Fibroblast of the conjunctiva (primary cell): ENCODE measurements at regions not wholly inside any gene's neighbourhood (a gene's known extent, or its start where the extent isn't known, plus 50 kb on each side); places are given as distances from the start of the nearest gene placed in this dataset.
"Not testable (repeated sequence)": the region's sequence is repeated elsewhere in the genome, so short reads cannot be mapped to it uniquely, and the experiment has no call there.

Source experiments
- DNase-seq: peaks from one replicate; pipeline ENCODE4 v3.0.0-alpha.2; 2010; ENCODE audit warnings: low read depth

DNA sequence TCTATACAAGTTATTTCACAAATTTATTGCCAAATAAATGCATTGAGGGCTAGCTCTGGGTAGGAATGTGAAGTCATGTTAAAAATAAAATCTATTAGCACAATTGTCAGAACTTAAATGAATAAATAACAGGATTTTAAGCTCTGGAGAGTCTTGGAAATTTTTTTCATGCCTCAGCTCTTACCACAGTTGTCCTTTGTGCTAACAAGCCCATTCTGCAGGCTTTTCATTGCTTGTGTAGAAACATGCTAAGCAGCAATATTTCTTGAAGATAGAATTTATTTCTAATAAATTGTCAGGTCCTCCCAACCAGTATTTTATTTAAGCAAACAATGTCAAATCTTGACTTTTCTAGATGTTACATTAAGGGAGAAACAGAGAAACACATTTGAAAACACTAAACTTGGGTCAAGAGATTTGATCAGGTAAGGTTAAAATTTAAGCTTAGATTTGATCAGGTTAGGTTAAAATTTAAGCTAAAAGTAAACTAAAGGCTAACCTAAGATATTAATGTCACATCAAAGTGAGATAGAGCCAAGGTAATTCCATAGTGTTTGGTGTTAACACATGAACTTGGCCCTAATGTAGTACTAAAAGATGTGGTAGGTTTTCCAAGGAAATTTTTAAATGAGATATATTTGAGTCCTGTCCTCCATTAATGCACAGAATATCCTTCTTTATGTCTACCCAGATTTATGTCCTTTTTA is 179.1 kb upstream of the IL1RAPL1 start:
- DNase-seq: no peak

DNA sequence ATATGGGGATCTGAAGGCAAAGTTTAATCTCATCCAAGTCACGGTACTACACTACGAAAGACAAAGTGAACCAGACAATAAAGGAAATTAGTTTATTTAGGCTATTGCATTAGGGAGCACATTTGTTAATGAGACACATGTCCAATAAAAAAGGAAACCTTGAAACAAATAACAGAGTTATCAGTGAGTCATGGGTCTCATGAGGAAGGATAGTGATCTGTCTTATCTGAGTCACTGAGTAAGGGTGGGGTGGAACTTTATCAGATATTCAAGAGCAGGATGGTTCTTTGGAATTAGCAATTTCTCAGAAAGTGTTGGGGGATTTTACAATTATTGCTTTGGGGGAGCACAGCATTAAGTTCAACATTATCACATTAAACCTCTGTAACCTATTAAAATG is 188.9 kb upstream of the IL1RAPL1 start:
- DNase-seq: no peak

DNA sequence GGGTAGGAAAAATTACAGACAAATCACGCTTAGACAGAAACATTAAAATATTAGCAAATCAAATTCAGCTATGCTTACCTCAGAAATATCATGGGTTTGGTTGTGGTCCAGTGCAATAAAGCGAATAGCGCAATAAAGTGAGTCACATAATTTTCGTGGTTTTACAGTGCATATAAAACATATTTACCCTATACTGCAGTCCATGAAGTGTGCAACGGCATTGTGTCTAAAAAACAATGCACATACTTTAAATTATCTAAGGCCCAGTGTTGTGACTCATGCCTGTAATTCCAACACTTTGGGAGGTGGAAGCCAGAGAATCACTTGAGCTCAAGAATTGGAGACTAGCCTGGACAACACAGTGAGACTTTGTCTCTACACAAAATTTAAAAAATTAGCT is 195.7 kb upstream of the IL1RAPL1 start:
- no peak for DNase-seq

DNA sequence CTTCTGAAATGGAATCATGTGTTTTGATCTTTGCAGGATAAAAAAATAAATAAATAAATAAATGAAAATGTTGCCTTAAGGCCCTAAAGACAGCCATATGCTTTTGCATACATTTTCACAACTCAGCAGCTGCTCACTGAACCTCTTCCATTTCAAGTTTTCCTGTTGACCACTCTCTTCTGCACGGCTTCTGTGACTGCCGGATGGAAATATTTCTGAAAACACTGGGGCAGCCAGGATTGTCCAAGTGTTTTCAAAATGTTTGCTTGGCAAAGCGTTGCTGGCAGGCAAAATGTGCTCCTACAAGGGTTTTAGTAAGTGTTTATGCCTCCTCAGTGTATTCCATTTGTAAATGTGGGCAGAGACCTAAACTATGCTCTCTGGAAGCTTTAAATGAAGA is 208.1 kb upstream of the IL1RAPL1 start:
- no peak for DNase-seq

DNA sequence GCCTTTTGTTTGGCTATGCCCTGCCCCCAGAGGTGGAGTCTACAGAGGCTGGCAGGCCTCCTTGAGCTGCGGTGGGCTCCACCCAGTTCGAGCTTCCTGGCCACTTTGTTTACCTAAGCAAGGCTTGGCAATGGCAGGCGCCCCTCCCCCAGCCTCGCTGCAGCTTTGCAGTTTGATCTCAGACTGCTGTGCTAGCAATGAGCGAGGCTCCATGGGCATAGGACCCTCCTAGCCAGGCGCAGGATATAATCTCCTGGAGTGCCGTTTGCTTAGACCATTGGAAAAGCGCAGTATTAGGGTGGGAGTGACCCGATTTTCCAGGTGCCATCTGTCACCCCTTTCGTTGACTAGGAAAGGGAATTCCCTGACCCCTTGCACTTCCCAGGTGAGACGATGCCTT is 219.6 kb upstream of the IL1RAPL1 start:
- not testable (repeated sequence) for DNase-seq

DNA sequence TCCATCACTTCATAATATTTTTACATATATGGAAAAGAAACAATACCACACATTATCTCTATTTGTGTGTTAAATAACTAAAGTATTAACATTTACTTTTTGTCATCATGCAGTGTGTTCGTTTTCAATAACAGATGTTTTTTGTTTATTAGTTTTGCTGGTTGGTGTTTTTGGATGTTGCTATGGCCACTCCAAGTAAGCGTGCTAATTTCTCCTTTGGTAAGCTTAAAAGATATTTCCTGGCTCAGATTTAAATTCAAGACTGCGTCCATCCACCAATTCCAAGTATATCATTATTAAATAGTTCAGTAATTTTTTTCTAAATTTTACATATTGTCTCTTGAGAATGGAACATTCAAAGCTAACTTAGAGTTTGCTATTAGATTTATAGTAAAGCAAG is 235.4 kb upstream of the IL1RAPL1 start:
- no peak for DNase-seq

DNA sequence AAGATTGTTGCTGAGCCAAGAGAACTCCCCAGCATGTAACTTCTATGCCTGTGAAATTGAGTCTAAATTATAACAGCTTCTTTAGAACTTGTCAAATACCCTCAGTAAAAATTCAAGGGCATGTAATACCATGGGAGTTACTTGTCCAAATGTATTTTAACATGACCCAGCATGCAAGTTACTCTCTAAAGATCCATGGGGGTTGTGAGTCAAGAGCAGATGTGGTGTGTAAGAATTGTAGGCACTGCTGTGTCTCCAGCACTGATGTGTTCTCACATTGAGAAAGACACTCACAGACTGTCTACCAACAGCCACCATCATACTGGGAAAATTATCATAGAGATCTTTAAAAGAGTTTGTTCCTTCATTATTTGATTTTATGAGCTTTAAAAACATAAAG is 237.4 kb upstream of the IL1RAPL1 start:
- DNase-seq: no peak

DNA sequence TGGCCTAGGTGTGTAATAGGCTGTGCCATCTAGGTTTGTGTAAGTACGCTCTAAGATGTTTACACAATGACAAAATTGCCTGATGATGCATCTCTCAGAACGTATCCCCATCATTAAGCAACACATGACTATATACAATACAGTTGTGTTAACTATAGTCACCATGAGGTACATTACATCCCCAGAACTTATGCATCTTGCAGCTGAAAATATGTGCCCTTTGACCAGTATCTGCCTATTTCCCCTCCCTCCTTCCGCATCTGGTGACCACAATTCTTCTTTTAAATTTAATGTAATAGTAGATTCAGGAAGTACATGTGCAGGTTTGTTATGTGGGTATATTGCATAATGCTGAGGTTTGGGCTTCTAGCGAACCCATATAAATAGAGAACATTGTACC is 239.8 kb upstream of the IL1RAPL1 start:
- DNase-seq: no peak

DNA sequence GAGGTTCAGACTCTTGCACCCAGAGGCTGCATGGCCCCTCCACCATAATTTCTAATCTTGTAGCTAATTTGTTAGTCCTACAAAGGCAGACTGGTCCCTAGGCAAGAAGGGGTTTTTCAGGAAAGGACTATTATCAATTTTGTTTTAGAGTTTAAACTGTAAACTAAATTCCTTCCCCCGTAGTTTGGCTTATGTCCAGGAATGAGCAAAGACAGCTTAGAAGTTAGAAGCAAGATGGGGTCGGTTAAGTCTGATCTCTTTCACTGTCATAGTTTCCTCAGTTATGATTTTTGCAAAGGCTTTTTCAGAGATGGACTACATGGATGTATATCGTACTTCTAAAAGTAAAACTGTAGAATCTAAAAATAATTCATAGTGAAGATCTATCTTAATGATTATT is 258.1 kb upstream of the IL1RAPL1 start:
- no peak for DNase-seq

DNA sequence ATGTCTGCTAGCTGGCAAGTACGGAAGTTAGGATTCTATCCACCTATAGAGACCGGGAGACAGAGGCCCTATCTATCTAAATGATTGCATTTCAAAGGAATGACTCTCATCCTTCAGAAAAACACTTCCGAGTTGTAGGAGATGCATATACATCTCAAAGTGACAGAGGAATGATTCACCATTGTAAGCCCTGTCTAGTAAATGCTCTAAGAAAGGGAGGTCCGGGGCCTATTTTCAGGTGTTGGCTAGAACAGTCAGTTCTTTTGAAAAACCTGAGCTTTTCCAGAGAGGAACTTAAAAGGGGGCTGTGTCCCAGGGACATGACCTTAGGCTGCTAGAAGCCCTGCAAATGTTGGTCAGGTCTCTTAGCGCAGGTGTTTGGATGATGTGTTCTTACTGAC is 262.9 kb upstream of the IL1RAPL1 start:
- DNase-seq: no peak

DNA sequence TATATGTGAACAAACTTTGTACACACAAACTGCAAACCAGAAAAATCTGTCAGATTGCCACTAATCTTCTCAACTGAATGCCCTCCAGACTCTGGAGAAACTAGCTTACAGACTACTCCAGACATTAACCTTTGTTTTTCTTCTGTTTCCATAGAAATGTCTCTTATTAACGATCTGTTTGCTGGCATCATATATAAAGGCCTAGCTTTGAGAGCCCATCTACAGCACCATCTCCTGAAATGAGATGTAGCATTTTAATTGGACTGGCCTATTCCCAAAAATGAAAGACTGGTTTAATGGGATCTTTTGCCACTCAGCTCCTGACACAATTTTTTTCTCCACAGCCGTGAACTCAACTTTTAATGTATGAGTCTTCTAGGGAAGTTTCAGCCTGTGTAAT is 266.0 kb upstream of the IL1RAPL1 start:
- no peak for DNase-seq

DNA sequence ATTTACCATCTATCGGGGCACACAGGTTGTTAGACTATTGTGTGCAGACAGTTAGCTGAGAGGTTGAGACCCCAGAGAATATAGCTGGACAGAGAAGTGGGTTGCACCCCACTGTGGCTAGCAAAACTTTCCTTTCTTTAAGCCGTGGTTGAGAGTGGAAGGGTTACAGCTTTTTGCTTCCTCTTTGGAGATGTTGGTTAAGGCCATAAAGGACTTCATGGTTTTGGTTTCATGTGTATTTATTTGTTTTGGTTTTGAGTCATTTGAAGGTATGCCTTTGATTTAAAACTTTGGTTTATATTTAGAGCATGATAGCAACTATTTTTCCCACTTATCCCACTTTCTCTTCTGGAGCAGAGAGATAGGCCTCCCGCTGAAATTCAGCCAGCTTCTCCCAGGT is 274.3 kb upstream of the IL1RAPL1 start:
- no peak for DNase-seq

DNA sequence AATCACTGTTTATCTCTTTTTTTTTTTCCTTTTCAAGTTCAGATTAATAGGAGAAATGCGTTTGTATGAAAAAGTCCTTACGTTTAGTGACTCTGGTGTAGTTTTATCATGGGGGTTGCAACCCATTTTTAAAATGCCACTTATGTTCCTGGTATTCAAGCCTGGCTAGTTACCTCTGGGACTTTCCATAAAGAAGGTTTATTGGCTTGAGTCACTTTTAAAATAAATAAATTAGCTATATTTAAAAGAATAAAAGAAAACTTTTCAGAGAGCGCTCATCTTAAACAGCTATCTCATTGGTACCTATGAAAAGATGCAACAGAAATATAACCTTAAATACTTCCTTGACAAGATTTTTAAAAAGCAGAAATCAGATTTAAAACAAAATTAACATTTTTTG is 275.0 kb upstream of the IL1RAPL1 start:
- no peak for DNase-seq

DNA sequence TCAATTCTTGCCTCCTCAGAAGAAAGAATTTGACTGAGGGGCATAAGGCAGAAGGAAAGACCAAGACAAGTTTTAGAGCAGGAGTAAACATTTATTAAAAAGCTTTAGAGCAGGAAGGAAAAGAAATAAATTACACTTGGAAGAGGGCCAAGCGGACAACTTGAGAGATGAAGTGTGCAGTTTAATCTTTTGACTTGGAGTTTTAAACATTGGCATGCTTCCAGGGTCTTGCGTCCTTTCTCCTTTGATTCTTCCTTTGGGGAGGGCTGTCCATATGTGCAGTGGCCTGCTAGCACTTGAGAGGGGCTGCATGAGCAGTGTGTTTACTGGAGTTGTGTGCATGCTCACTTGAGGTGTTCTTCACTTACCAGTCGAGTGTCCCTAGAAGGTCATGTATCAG is 275.8 kb upstream of the IL1RAPL1 start:
- no peak for DNase-seq

DNA sequence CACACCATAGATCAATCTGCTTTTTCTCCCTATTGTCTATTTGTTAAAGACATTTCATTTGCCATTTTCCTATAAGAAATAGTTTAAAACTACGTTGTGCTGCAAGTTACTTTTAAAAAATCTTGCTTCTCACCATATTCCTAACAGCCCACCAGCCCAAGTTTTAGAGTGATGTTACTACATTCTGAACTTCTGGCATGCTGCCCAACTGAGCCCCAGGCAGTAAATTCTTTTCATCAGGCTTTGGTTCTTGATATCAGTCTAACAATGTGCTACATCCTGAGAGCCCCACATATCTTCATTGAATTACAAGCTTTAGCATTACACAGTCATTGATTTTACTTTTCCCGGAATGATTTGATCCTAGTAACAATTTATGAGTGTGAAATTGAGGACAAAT is 283.8 kb upstream of the IL1RAPL1 start:
- DNase-seq: no peak

DNA sequence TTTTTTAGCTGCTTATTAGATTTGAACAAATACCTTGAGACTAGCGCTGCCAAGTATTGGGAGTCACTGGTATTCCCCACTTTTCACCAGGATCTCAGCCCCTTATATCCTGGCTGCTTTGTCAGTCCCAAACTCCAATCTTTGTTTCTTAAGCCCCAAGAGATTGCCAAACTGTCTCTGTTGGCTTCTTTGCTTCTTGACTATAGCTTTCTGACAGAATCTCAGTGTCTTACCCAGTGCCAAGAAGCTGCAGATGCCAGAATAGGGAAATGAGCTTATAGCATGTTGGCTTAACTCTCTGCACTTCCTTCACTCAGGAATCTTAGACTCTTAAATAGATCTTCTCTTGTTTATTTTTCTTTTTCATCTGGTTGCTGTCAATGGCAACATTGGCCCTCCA is 297.5 kb upstream of the DCAF8L1 start:
- no peak for DNase-seq

DNA sequence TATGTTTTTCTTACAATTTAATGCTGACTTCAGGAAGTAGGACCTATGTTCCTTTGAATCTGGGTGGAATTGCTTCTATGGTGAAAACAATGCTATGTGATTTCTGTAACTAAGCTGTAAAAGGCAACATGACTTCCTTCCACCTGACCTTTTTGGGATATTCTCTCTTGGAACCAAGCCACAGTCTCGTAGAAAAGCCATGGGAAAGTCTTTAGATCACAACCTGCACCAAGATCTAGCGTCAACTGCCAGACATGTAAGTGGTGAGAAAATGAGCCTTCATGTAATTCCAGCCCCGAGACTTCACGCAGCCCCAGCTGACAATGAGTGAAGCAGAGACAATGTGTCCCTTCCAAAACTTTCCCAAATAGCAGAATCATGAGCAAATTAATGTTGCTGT is 297.0 kb upstream of the DCAF8L1 start:
- DNase-seq: no peak

DNA sequence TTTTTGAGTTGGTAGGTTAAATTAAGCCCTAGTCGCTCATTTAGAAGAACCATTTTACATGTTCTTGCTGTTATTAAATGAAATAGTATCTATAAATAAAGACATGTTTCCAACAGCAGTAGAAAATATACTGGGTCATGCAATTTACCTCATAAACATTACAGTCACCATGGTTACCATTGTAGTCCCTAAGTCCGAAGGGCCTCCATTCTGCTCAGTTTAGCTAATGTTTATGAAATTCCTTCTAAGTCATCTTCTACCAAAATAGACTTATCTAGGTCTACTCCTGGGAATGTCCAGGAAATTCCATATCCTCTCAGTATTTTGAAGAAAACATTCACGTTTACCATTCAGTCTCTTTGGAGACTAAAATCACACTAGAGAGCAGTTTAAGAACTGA is 292.5 kb upstream of the DCAF8L1 start:
- DNase-seq: no peak

DNA sequence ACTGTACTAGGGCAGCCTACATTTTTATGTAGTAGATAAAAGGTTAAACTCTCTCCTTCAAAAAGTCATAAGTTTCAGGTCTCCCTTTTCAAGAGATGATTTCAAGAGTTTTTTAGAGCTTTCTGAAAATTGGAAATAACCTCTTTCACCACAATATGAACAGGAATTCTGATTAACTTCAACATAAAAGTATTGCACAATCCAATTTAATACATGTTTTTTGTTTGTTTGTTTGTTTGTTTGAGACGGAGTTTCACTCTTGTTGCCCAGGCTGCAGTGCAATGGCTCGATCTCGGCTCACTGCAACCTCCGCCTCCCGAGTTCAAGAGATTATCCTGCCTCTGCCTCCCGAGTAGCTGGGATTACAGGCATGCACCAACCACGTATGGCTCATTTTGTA is 265.4 kb upstream of the DCAF8L1 start:
- no peak for DNase-seq

DNA sequence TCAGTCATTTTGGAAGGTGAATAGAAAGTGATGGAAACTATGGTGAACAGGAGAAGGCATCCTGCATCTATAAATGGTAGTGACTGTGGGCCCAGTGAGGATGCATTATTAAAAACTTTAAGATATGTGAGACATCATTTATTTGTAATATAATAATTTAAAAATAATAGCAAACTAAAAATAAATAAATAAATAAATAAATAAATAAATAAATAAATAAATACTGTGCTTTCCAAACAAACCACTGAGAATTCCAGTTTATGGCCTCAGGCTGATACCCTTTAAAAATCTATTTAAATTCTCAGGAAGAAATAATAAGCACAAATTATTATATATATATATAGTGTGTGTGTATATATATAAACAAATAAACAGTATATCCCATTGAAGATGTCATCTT is 248.0 kb upstream of the DCAF8L1 start:
- DNase-seq: no peak

DNA sequence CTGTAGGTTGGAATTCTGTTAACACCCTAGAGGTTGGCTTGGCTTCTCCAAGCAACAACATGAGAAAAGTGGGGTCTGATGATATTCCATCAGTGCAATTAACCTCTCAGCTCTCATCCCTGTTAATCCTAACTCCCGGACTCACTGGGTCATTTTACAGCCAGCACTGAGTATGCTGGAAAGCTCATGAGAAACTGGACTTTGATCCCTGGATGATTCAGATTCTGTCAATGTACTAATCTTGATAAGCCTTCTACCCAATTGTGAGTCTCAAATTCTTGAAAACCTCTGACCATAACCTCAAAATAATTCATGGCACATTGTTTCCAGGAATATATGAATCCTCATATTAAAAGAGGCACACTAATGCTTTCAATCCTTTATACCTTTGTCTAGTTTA is 244.3 kb upstream of the DCAF8L1 start:
- DNase-seq: no peak

DNA sequence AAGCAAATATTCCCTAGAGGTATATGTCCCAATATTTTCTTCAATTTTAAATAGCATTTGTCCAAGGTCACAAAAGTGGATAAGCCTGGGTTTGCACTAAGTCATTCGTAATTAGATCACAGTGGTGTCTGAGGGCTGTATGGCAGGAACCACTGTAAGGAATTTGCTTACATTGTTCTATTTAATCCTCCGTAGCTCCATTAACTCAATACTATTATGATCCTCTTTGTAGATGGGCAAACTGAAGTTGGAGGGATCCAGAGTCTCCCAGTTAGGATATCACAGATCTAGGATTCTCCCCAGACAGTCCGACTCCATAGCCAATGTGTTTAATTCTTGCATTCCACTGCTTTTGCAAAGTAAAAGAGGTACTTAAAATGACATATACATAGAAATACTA is 242.7 kb upstream of the DCAF8L1 start:
- DNase-seq: no peak

DNA sequence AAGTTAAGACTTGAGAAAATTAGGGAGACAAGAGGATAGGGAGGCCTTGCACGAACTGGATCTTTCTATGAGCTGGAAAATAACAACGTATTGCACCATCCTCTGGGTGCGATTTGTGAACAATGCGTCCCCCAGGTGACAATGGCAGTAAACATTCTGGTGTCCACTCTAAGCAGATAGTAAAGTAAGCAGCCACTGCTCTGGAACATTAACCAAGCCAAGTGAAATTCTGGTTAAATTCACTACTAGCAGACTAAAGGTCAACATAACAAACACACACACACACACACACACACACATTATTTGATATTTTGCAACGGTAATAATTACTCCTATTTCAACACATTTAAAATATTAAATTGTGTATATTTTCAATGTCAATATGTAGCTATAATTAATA is 242.2 kb upstream of the DCAF8L1 start:
- DNase-seq: no peak

DNA sequence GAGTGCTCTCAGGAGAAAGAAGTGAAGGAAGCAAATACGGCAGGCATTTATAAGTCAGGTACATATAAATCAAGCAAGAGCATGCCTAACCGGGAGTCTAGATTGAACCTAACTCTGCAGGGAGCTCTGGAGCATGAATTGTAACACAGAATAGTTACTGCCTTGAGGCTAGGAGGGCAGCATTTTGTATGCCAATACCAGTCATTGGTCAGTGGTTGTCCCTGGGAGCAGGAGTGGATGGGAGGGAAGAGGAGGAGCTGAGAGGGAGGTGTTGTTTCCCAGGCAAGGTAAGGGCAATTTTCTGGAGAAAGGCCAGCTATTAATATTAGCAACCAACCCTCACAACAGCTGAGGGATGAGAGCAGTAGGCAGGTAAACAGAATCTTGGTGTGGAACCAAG is 224.7 kb upstream of the DCAF8L1 start:
- DNase-seq: no peak

DNA sequence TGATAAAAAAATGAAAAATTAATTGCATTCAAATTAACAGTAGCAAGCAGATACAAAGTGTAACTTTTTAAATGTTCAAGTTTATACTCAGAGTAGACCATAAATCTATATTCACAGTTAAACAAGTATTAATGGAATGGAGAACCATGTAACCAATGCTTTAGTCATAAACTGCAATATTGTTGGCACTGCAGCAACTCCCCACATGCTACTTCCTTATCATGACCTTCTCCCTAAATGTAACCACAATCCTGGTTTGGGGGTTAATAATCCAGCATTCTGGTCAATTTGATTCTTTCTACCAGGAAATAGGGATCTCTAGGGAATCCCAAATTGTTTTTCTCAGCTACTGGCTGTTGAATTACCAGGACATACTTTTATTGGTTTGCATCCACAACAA is 223.9 kb upstream of the DCAF8L1 start:
- no peak for DNase-seq
